ENCODE measurements at regions not wholly inside any gene's neighbourhood (a gene's known extent, or its start where the extent isn't known, plus 50 kb on each side); places are given as distances from the start of the nearest gene placed in this dataset.

- Histone ChIP-seq H3K4me3 (no peak overlapping the region), H3K9me3 (ENCODE audit: low read depth, low read length) (no peaks in the 10 kb centered on the region), H3K36me3 (ENCODE audit: insufficient read depth, low read length) (no peaks in the 10 kb centered on the region), H3K27ac (no peak overlapping the region), H3K9ac (ENCODE audit: insufficient read length) (no peak overlapping the region)
- DNase-seq (ENCODE audit: low read depth, low spot score) = no peak
- TF ChIP-seq FOXP2 (optimal IDR thresholded peaks at IDR 0.05; ENCODE audit: control extremely low read depth, extremely low read length, insufficient read depth) = no peak
- TF ChIP-seq POLR2AphosphoS5 (IDR thresholded peaks at IDR 0.05; ENCODE audit: borderline replicate concordance, low read depth, low read length) = no peak
- no peak for TF ChIP-seq EZH2 (IDR thresholded peaks at IDR 0.05)
Observed at GRCh38 chr2:173693044-173693589, 272.1 kb downstream of the SP3 start.

GRCh38 chr2:173696274-173696673 is 268.9 kb downstream of the SP3 start:
- no peak for DNase-seq (ENCODE audit: low read depth, low spot score)
- H3K36me3 ChIP-seq (ENCODE audit: insufficient read depth, low read length) = no peaks in the 10 kb centered on the region

GRCh38 chr2:173697929-173698328 is 267.2 kb downstream of the SP3 start:
- TF ChIP-seq EZH2 (IDR thresholded peaks at IDR 0.05) (no peak), POLR2AphosphoS5 (IDR thresholded peaks at IDR 0.05; ENCODE audit: borderline replicate concordance, low read depth, low read length) (no peak), FOXP2 (optimal IDR thresholded peaks at IDR 0.05; ENCODE audit: control extremely low read depth, extremely low read length, insufficient read depth) (no peak)
- H3K4me3 ChIP-seq = no peak overlapping the region
- H3K27ac ChIP-seq = no peak overlapping the region
- H3K36me3 ChIP-seq (ENCODE audit: insufficient read depth, low read length) = no peaks in the 10 kb centered on the region
- no peaks in the 10 kb centered on the region for H3K9me3 ChIP-seq (ENCODE audit: low read depth, low read length)
- no peak overlapping the region for H3K9ac ChIP-seq (ENCODE audit: insufficient read length)
- DNase-seq (ENCODE audit: low read depth, low spot score) = no peak

More at GRCh38 chr2:173696274-173696673, 268.9 kb downstream of the SP3 start:
- Histone ChIP-seq H3K9ac (ENCODE audit: insufficient read length) (no peak overlapping the region), H3K27ac (no peak overlapping the region), H3K9me3 (ENCODE audit: low read depth, low read length) (no peaks in the 10 kb centered on the region), H3K4me3 (no peak overlapping the region)
- TF ChIP-seq EZH2 (IDR thresholded peaks at IDR 0.05) (no peak), FOXP2 (optimal IDR thresholded peaks at IDR 0.05; ENCODE audit: control extremely low read depth, extremely low read length, insufficient read depth) (no peak), POLR2AphosphoS5 (IDR thresholded peaks at IDR 0.05; ENCODE audit: borderline replicate concordance, low read depth, low read length) (no peak)

- H3K27ac ChIP-seq = no peak overlapping the region
- H3K9ac ChIP-seq (ENCODE audit: insufficient read length) = no peak overlapping the region
- no peak for DNase-seq (ENCODE audit: low read depth, low spot score)
- H3K36me3 ChIP-seq (ENCODE audit: insufficient read depth, low read length) = no peaks in the 10 kb centered on the region
- no peaks in the 10 kb centered on the region for H3K9me3 ChIP-seq (ENCODE audit: low read depth, low read length)
- no peak overlapping the region for H3K4me3 ChIP-seq
- TF ChIP-seq EZH2 (IDR thresholded peaks at IDR 0.05) = no peak
- TF ChIP-seq POLR2AphosphoS5 (IDR thresholded peaks at IDR 0.05; ENCODE audit: borderline replicate concordance, low read depth, low read length) = no peak
- no peak for TF ChIP-seq FOXP2 (optimal IDR thresholded peaks at IDR 0.05; ENCODE audit: control extremely low read depth, extremely low read length, insufficient read depth)
Observed at GRCh38 chr2:173705656-173706055, 259.5 kb downstream of the SP3 start.

GRCh38 chr2:173706936-173707335 is 258.2 kb downstream of the SP3 start:
- H3K36me3 ChIP-seq (ENCODE audit: insufficient read depth, low read length) = no peaks in the 10 kb centered on the region
- no peak overlapping the region for H3K9ac ChIP-seq (ENCODE audit: insufficient read length)
- no peak for DNase-seq (ENCODE audit: low read depth, low spot score)
- TF ChIP-seq FOXP2 (optimal IDR thresholded peaks at IDR 0.05; ENCODE audit: control extremely low read depth, extremely low read length, insufficient read depth) = no peak
- TF ChIP-seq EZH2 (IDR thresholded peaks at IDR 0.05) = no peak
- TF ChIP-seq POLR2AphosphoS5 (IDR thresholded peaks at IDR 0.05; ENCODE audit: borderline replicate concordance, low read depth, low read length) = no peak
- H3K27ac ChIP-seq = no peak overlapping the region
- H3K9me3 ChIP-seq (ENCODE audit: low read depth, low read length) = no peaks in the 10 kb centered on the region
- no peak overlapping the region for H3K4me3 ChIP-seq

- no peak for DNase-seq (ENCODE audit: low read depth, low spot score)
- H3K4me3 ChIP-seq = no peak overlapping the region
- TF ChIP-seq EZH2 (IDR thresholded peaks at IDR 0.05) (no peak), POLR2AphosphoS5 (IDR thresholded peaks at IDR 0.05; ENCODE audit: borderline replicate concordance, low read depth, low read length) (no peak), FOXP2 (optimal IDR thresholded peaks at IDR 0.05; ENCODE audit: control extremely low read depth, extremely low read length, insufficient read depth) (no peak)
- no peak overlapping the region for H3K9ac ChIP-seq (ENCODE audit: insufficient read length)
- no peaks in the 10 kb centered on the region for H3K9me3 ChIP-seq (ENCODE audit: low read depth, low read length)
- no peaks in the 10 kb centered on the region for H3K36me3 ChIP-seq (ENCODE audit: insufficient read depth, low read length)
- H3K27ac ChIP-seq = no peak overlapping the region
Observed at GRCh38 chr2:173708806-173709205, 256.4 kb downstream of the SP3 start.

GRCh38 chr2:173711816-173712215 is 253.4 kb downstream of the SP3 start:
- DNase-seq (ENCODE audit: low read depth, low spot score) = no peak
- no peak overlapping the region for H3K27ac ChIP-seq
- no peak for TF ChIP-seq FOXP2 (optimal IDR thresholded peaks at IDR 0.05; ENCODE audit: control extremely low read depth, extremely low read length, insufficient read depth)
- TF ChIP-seq POLR2AphosphoS5 (IDR thresholded peaks at IDR 0.05; ENCODE audit: borderline replicate concordance, low read depth, low read length) = no peak
- no peak for TF ChIP-seq EZH2 (IDR thresholded peaks at IDR 0.05)
- no peak overlapping the region for H3K4me3 ChIP-seq
- H3K36me3 ChIP-seq (ENCODE audit: insufficient read depth, low read length) = no peaks in the 10 kb centered on the region
- no peak overlapping the region for H3K9ac ChIP-seq (ENCODE audit: insufficient read length)
- no peaks in the 10 kb centered on the region for H3K9me3 ChIP-seq (ENCODE audit: low read depth, low read length)

- TF ChIP-seq FOXP2 (optimal IDR thresholded peaks at IDR 0.05; ENCODE audit: control extremely low read depth, extremely low read length, insufficient read depth) = no peak
- TF ChIP-seq POLR2AphosphoS5 (IDR thresholded peaks at IDR 0.05; ENCODE audit: borderline replicate concordance, low read depth, low read length) = no peak
- TF ChIP-seq EZH2 (IDR thresholded peaks at IDR 0.05) = no peak
- H3K27ac ChIP-seq = no peak overlapping the region
- no peak for DNase-seq (ENCODE audit: low read depth, low spot score)
Observed at GRCh38 chr2:173713904-173714555, 251.1 kb downstream of the SP3 start.

More at GRCh38 chr2:173713904-173714555, 251.1 kb downstream of the SP3 start:
- no peak overlapping the region for H3K9ac ChIP-seq (ENCODE audit: insufficient read length)
- no peaks in the 10 kb centered on the region for H3K36me3 ChIP-seq (ENCODE audit: insufficient read depth, low read length)
- no peaks in the 10 kb centered on the region for H3K9me3 ChIP-seq (ENCODE audit: low read depth, low read length)
- H3K4me3 ChIP-seq = no peak overlapping the region
